A549 (cell line): ENCODE measurements at regions not wholly inside any gene's neighbourhood (a gene's known extent, or its start where the extent isn't known, plus 50 kb on each side); places are given as distances from the start of the nearest gene placed in this dataset.

Experiments used
- ATAC-seq, 2 experiments: fragments of 200-7000 bp in 1 of 2; fragments of >200 bp in 1 of 2; cut with Nextera tagmentation in 1 of 2; cut with Tn5 transposase in 1 of 2; 3 replicates each; pipeline versions ENCODE4 v1.8.0 to v1.9.1; 2018 to 2020; ENCODE audit warnings: mild to moderate bottlenecking in 1 of 2, moderate library complexity in 1 of 2
- CTCF ChIA-PET: fragments of 300-600 bp; sonication (Branson Sonifier 250); formaldehyde crosslinking; extraction: SDS; loops from one replicate; lab custom pipeline; 2021; ENCODE audit warnings: antibody characterized with exemption, inconsistent platforms; lab: Yijun Ruan, JAX
- POLR2A ChIA-PET: fragments of 350-600 bp; formaldehyde crosslinking; extraction: SDS; loops from one replicate; lab custom pipeline; 2021; ENCODE audit warnings: antibody characterized with exemption, inconsistent platforms; lab: Yijun Ruan, JAX
- DNase-seq, 2 experiments: peaks; one replicate each; pipeline versions ENCODE4 v3.0.0 to v3.0.0-alpha.2; 2011 to 2016; ENCODE audit warnings: low read depth in 1 of 2, low spot score in 1 of 2
- FAIRE-seq: peaks from 2 replicates; lab custom pipeline; 2011; peaks lifted over from hg19 to GRCh38; lab: Jason Lieb, UNC
- H3K27ac ChIP-seq, 2 experiments: fragments of >200 bp; sonication (Bioruptor Twin); formaldehyde crosslinking; 3 replicates each; pipeline ENCODE4 v1.5.1; 2016 to 2017
- H3K4me1 ChIP-seq: fragments of >200 bp; sonication (Bioruptor Twin); formaldehyde crosslinking; 3 replicates; pipeline ENCODE4 v1.6.1; 2016
- H3K4me2 ChIP-seq: fragments of >200 bp; sonication (Bioruptor Twin); formaldehyde crosslinking; 3 replicates; pipeline ENCODE4 v1.6.1; 2016
- H3K4me3 ChIP-seq: fragments of >200 bp; sonication (Bioruptor Twin); formaldehyde crosslinking; 3 replicates; pipeline ENCODE4 v1.5.1; 2016
- H3K9me3 ChIP-seq: fragments of >200 bp; sonication (Bioruptor Twin); formaldehyde crosslinking; 3 replicates; pipeline ENCODE4 v1.6.1; 2016
- CEBPB ChIP-seq, 2 experiments: fragments of >200 bp in 1 of 2; sonication (Bioruptor Twin) in 1 of 2; formaldehyde crosslinking in 1 of 2; IDR thresholded peaks; 2 replicates each; pipeline ENCODE4 v1.6.1; 2012 to 2016
- CTCF ChIP-seq: fragments of >200 bp; sonication (Bioruptor Twin); formaldehyde crosslinking; IDR thresholded peaks from 3 replicates; pipeline ENCODE4 v1.5.1; 2016
- EP300 ChIP-seq, 2 experiments: fragments of >200 bp; sonication (Bioruptor Twin); formaldehyde crosslinking; IDR thresholded peaks; 2 replicates in 1 of 2; 3 replicates in 1 of 2; pipeline ENCODE4 v1.6.1; 2016 to 2017
- ESRRA ChIP-seq: fragments of 150-350 bp; IDR thresholded peaks from 2 replicates; pipeline ENCODE4 v1.6.1; 2014; ENCODE audit warnings: mild to moderate bottlenecking, low read length, borderline replicate concordance
- FOSL2 ChIP-seq, 2 experiments: fragments of 450-650 bp in 1 of 2; fragments of >200 bp in 1 of 2; sonication (Bioruptor Twin) in 1 of 2; formaldehyde crosslinking; IDR thresholded peaks; 2 replicates each; pipeline versions ENCODE4 v1.5.0 to v1.6.1; 2016 to 2020; ENCODE audit warnings: mild to moderate bottlenecking in 1 of 2, moderate library complexity in 1 of 2
- FOXS1 ChIP-seq: fragments of 250-450 bp; sonication (Bioruptor Pico); IDR thresholded peaks from 2 replicates; pipeline ENCODE4 v1.5.0; 2020; ENCODE audit warnings: mild to moderate bottlenecking, moderate library complexity
- HDAC2 ChIP-seq: fragments of 200-600 bp; sonication (generic); IDR thresholded peaks from 2 replicates; pipeline ENCODE4 v1.6.1; 2016
- HES2 ChIP-seq: fragments of >200 bp; sonication (Bioruptor Twin); formaldehyde crosslinking; IDR thresholded peaks from 2 replicates; pipeline ENCODE4 v1.6.1; 2016
- HOXA7 ChIP-seq: fragments of 250-450 bp; sonication (Bioruptor Pico); IDR thresholded peaks from 2 replicates; pipeline ENCODE4 v1.5.0; 2020; ENCODE audit warnings: mild to moderate bottlenecking, moderate library complexity
- MAFK ChIP-seq: fragments of 450-650 bp; IDR thresholded peaks from 2 replicates; pipeline ENCODE4 v1.6.1; 2014; ENCODE audit not compliant: partially characterized antibody
- MYC ChIP-seq: IDR thresholded peaks from 2 replicates; pipeline ENCODE4 v1.6.1; 2012; ENCODE audit warnings: mild to moderate bottlenecking, inconsistent platforms, low read length, improper control_type of control experiment, borderline replicate concordance
- NFE2L2 ChIP-seq: fragments of 150-350 bp; conservative IDR thresholded peaks from 2 replicates; pipeline ENCODE4 v1.6.1; 2014; ENCODE audit warnings: low read length
- NPAS2 ChIP-seq: fragments of 250-450 bp; sonication (Bioruptor Pico); IDR thresholded peaks from 2 replicates; pipeline ENCODE4 v1.8.0; 2022; ENCODE audit warnings: mild to moderate bottlenecking, moderate library complexity, borderline replicate concordance
- POLR2AphosphoS2 ChIP-seq: conservative IDR thresholded peaks from 2 replicates; pipeline ENCODE4 v1.6.1; 2012; ENCODE audit warnings: low read length, improper control_type of control experiment, inconsistent platforms
- SMC3 ChIP-seq: fragments of >200 bp; sonication (Bioruptor Twin); formaldehyde crosslinking; IDR thresholded peaks from 3 replicates; pipeline ENCODE4 v1.6.1; 2018; ENCODE audit warnings: inconsistent platforms
- TFCP2L1 ChIP-seq: fragments of 250-450 bp; sonication (Bioruptor Pico); IDR thresholded peaks from 2 replicates; pipeline ENCODE4 v1.5.0; 2021; ENCODE audit warnings: mild to moderate bottlenecking
- ZNF302 ChIP-seq: fragments of 250-450 bp; sonication (Bioruptor Pico); IDR thresholded peaks from 2 replicates; pipeline ENCODE4 v1.9.0; 2021; ENCODE audit warnings: inconsistent platforms, mild to moderate bottlenecking, moderate library complexity
- WGBS: methylation state at CpG from one replicate; pipeline ENCODE4 v1.1.6; 2017; ENCODE audit errors: missing lambda C conversion rate; 5-methylcytosine and 5-hydroxymethylcytosine counted together
- TF ChIP-seq, protein P1 (sequence below): fragments of 200-600 bp; sonication (generic); IDR thresholded peaks from 2 replicates; pipeline ENCODE4 v1.6.1; 2016; ENCODE audit warnings: antibody characterized with exemption, mild to moderate bottlenecking, moderate library complexity
- TF ChIP-seq, protein P2 (sequence below): fragments of >200 bp; sonication (Bioruptor Twin); formaldehyde crosslinking; IDR thresholded peaks from 3 replicates; pipeline ENCODE4 v1.6.1; 2016
- TF ChIP-seq, protein P3 (sequence below): fragments of 250-450 bp; sonication (Bioruptor Pico); IDR thresholded peaks from 2 replicates; pipeline ENCODE4 v1.5.0; 2021; ENCODE audit warnings: mild to moderate bottlenecking, moderate library complexity, borderline replicate concordance

- DNase-seq (no peak), ATAC-seq (no peak), FAIRE-seq (no peak)
- TF ChIP-seq EP300 (IDR thresholded peaks at IDR 0.05) (no peak), NPAS2 (CRISPR knock-in tag) (no peak), MAFK (no peak), ZNF302 (CRISPR knock-in tag) (no peak), FOSL2 (IDR thresholded peaks at IDR 0.05) (no peak), FOSL2 (CRISPR knock-in tag; IDR thresholded peaks at IDR 0.05) (no peak), CEBPB (IDR thresholded peaks at IDR 0.05) (no peak; a peak in 1 of 4 replicates), SMC3 (no peak), POLR2AphosphoS2 (no peak), NFE2L2 (no peak), MYC (no peak), HES2 (no peak), HOXA7 (CRISPR knock-in tag) (no peak), TFCP2L1 (CRISPR knock-in tag) (no peak), HDAC2 (no peak), CTCF (no peak), FOXS1 (no peak), ESRRA (no peak)
- TF ChIP-seq, protein P1, sequence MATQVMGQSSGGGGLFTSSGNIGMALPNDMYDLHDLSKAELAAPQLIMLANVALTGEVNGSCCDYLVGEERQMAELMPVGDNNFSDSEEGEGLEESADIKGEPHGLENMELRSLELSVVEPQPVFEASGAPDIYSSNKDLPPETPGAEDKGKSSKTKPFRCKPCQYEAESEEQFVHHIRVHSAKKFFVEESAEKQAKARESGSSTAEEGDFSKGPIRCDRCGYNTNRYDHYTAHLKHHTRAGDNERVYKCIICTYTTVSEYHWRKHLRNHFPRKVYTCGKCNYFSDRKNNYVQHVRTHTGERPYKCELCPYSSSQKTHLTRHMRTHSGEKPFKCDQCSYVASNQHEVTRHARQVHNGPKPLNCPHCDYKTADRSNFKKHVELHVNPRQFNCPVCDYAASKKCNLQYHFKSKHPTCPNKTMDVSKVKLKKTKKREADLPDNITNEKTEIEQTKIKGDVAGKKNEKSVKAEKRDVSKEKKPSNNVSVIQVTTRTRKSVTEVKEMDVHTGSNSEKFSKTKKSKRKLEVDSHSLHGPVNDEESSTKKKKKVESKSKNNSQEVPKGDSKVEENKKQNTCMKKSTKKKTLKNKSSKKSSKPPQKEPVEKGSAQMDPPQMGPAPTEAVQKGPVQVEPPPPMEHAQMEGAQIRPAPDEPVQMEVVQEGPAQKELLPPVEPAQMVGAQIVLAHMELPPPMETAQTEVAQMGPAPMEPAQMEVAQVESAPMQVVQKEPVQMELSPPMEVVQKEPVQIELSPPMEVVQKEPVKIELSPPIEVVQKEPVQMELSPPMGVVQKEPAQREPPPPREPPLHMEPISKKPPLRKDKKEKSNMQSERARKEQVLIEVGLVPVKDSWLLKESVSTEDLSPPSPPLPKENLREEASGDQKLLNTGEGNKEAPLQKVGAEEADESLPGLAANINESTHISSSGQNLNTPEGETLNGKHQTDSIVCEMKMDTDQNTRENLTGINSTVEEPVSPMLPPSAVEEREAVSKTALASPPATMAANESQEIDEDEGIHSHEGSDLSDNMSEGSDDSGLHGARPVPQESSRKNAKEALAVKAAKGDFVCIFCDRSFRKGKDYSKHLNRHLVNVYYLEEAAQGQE, result no peak
- TF ChIP-seq, protein P2, sequence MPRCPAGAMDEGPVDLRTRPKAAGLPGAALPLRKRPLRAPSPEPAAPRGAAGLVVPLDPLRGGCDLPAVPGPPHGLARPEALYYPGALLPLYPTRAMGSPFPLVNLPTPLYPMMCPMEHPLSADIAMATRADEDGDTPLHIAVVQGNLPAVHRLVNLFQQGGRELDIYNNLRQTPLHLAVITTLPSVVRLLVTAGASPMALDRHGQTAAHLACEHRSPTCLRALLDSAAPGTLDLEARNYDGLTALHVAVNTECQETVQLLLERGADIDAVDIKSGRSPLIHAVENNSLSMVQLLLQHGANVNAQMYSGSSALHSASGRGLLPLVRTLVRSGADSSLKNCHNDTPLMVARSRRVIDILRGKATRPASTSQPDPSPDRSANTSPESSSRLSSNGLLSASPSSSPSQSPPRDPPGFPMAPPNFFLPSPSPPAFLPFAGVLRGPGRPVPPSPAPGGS, result no peak
- TF ChIP-seq, protein P3, sequence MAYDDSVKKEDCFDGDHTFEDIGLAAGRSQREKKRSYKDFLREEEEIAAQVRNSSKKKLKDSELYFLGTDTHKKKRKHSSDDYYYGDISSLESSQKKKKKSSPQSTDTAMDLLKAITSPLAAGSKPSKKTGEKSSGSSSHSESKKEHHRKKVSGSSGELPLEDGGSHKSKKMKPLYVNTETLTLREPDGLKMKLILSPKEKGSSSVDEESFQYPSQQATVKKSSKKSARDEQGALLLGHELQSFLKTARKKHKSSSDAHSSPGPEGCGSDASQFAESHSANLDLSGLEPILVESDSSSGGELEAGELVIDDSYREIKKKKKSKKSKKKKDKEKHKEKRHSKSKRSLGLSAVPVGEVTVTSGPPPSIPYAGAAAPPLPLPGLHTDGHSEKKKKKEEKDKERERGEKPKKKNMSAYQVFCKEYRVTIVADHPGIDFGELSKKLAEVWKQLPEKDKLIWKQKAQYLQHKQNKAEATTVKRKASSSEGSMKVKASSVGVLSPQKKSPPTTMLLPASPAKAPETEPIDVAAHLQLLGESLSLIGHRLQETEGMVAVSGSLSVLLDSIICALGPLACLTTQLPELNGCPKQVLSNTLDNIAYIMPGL, result no peak
- WGBS, result 69% methylated on average over 4 of the region's 4 CpGs
- H3K4me1 ChIP-seq, result no peaks in the 10 kb centered on the region
- ChIA-PET POLR2A (no interaction called here), CTCF (interaction anchor here (0.6 kb wide), 1 partner anchor 181 kb away, joined by 3 read pairs; no protein-coding TSS in a partner anchor)
- no peak overlapping the region for H3K4me3 ChIP-seq
- H3K4me2 ChIP-seq, result no peak overlapping the region
- no peaks in the 10 kb centered on the region for H3K9me3 ChIP-seq
- no peak overlapping the region for H3K27ac ChIP-seq
Observed at GRCh38 chr2:144190908-144191605, 328.9 kb downstream of the ZEB2 start.
